Hematopoietic multipotent progenitor cell (in vitro differentiated cells): ENCODE measurements at regions not wholly inside any gene's neighbourhood (a gene's known extent, or its start where the extent isn't known, plus 50 kb on each side); places are given as distances from the start of the nearest gene placed in this dataset.

Source experiments
- DNase-seq, 3 donors: peaks; one replicate each; pipeline ENCODE4 v3.0.0-alpha.2; 2011 to 2015; ENCODE audit warnings: low read depth in 2 of 3, low spot score in 2 of 3

- no peak for DNase-seq
Observed at GRCh38 chr12:124240493-124240892, 54.4 kb upstream of the RFLNA start.

DNA sequence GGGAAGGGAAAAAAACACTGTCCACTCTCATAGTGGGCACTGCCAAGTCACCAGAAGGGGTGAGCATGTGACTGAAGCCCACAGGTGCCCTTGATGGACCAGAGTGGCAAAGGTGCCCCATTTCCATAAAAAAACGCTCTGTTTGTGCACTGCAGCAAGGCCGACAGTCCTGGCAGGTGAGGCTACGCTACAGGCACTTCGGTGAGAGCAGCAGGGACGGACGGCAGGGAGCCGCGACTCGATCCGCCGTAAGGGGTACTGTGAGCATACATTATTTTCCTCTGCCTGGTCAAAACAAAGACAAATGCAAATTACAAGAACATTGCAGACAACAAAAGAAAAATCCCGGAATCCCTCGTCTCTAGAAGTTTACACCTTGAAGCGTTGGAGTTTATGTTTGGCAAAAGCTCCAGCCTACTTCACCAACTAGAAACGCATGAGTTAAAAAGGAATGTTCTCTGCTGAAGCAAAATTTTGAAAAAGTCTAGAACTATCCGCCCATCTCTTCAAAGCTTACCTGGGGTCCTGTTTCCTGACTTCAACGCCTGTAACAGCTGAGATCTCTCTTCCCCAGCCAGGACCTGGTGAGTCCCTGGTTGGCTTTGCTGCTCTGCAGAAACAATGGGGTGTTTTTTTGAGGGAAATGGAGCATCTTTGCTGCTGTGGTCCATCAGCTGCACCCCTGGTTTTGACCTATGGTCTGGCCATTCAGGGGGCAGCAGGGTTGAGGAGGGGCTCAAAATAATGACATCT is 52.9 kb upstream of the RFLNA start:
- no peak for DNase-seq

- DNase-seq: peak in 1 of 3 donors; percentile 11
Observed at GRCh38 chr12:124242529-124243065, 52.3 kb upstream of the RFLNA start.

DNA sequence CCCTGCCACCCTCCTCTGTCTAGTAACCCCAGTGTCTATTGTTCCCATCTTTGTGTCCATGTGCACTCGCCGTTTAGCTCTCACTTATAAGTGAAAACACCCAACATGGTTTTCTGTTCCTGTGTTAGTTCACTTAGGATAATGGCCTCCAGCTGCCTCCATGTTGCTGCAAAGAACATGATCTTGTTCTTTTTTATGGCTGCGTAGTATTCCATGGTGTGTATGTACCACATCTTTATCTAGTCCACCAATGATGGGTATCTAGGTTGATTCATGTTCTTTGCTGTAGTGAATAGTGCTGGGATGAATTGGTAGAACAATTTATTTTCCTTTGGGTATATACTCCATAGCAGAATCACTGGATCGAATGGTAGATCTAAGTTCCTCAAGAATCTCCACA is 51.0 kb upstream of the RFLNA start:
- DNase-seq: no peak
